OCI-LY7 (cell line): ENCODE measurements at regions not wholly inside any gene's neighbourhood (a gene's known extent, or its start where the extent isn't known, plus 50 kb on each side); places are given as distances from the start of the nearest gene placed in this dataset.

Experiments used
- BruUV-seq: library from RNA; stranded (reverse); fragments of 400-500 nt; replicated peaks from 2 replicates; lab custom pipeline; 2021; lab: Mats Ljungman, UMichigan
- CTCF ChIA-PET: fragments of 300-600 bp; sonication (Branson Sonifier 250); formaldehyde crosslinking; loops from one replicate; lab custom pipeline; 2022; ENCODE audit warnings: antibody characterized with exemption; ENCODE audit not compliant: unreplicated experiment; lab: Charles Lee
- POLR2A ChIA-PET: fragments of 300-600 bp; sonication (Branson Sonifier 250); formaldehyde crosslinking; loops from one replicate; lab custom pipeline; 2022; ENCODE audit warnings: antibody characterized with exemption; lab: Charles Lee
- DNase-seq: peaks from one replicate; pipeline ENCODE4 v3.0.0-alpha.2; 2015; ENCODE audit warnings: low spot score
- H2AFZ ChIP-seq: fragments of 200-600 bp; sonication (generic), shearing (Covaris generic); 2 replicates; pipeline ENCODE4 v1.6.1; 2014; ENCODE audit warnings: mild to moderate bottlenecking, antibody characterized with exemption, low read length, moderate library complexity
- H3K27ac ChIP-seq: fragments of 200-600 bp; sonication (generic); 2 replicates; pipeline ENCODE4 v1.5.1; 2014; ENCODE audit warnings: mixed run types, low read depth, mild to moderate bottlenecking, moderate library complexity, low read length, inconsistent platforms; ENCODE audit not compliant: poor library complexity, severe bottlenecking
- H3K36me3 ChIP-seq: fragments of 200-600 bp; sonication (generic); 2 replicates; pipeline ENCODE4 v1.6.1; 2014; ENCODE audit warnings: mild to moderate bottlenecking, antibody characterized with exemption, low read length, moderate library complexity, mixed read lengths; ENCODE audit not compliant: insufficient read depth
- H3K4me1 ChIP-seq: fragments of 200-600 bp; sonication (generic); 2 replicates; pipeline ENCODE4 v1.5.1; 2014; ENCODE audit warnings: mild to moderate bottlenecking, low read length; ENCODE audit not compliant: insufficient read depth, poor library complexity, severe bottlenecking
- H3K4me2 ChIP-seq: fragments of 200-600 bp; sonication (generic); 2 replicates; pipeline ENCODE4 v1.6.1; 2014; ENCODE audit warnings: mild to moderate bottlenecking, low read length
- H3K4me3 ChIP-seq: fragments of 200-600 bp; sonication (generic); 2 replicates; pipeline ENCODE4 v1.5.1; 2014; ENCODE audit warnings: mild to moderate bottlenecking, low read depth, low read length; ENCODE audit not compliant: poor library complexity, severe bottlenecking
- H3K79me2 ChIP-seq: fragments of 200-600 bp; sonication (generic); 2 replicates; pipeline ENCODE4 v1.6.1; 2016; ENCODE audit warnings: low read depth, mild to moderate bottlenecking, low read length, moderate library complexity, mixed read lengths; ENCODE audit not compliant: insufficient read depth
- H3K9me2 ChIP-seq: fragments of 200-600 bp; sonication (generic); 2 replicates; pipeline ENCODE4 v1.6.1; 2016; ENCODE audit warnings: mild to moderate bottlenecking, low read length, mixed read lengths; ENCODE audit not compliant: insufficient read depth
- H3K9me3 ChIP-seq: fragments of 200-600 bp; sonication (generic); 2 replicates; pipeline ENCODE4 v1.6.1; 2014; ENCODE audit warnings: mild to moderate bottlenecking, mixed run types, low read length, mixed read lengths
- H4K20me1 ChIP-seq: fragments of 200-600 bp; sonication (generic); 2 replicates; pipeline ENCODE4 v1.6.1; 2014; ENCODE audit warnings: mild to moderate bottlenecking, antibody characterized with exemption, low read length, moderate library complexity, mixed read lengths; ENCODE audit not compliant: insufficient read depth
- EZH2phosphoT487 ChIP-seq: fragments of 200-600 bp; sonication (generic); IDR thresholded peaks from 2 replicates; pipeline ENCODE4 v1.6.1; 2018; ENCODE audit warnings: low read depth, borderline replicate concordance, mild to moderate bottlenecking, mixed run types, antibody characterized with exemption, low read length, moderate library complexity, mixed read lengths
- intact Hi-C: fragments of 100-400 bp; cut with micrococcal nuclease; formaldehyde crosslinking; loops from one replicate; pipeline ENCODE4 v1.10.0; 2022; ENCODE audit not compliant: unreplicated experiment
- TF ChIP-seq, protein P1 (sequence below): fragments of 200-600 bp; sonication (generic); conservative IDR thresholded peaks from 2 replicates; pipeline ENCODE4 v1.5.1; 2014; ENCODE audit warnings: mild to moderate bottlenecking, antibody characterized with exemption, low read length, moderate library complexity, mixed read lengths

DNA sequence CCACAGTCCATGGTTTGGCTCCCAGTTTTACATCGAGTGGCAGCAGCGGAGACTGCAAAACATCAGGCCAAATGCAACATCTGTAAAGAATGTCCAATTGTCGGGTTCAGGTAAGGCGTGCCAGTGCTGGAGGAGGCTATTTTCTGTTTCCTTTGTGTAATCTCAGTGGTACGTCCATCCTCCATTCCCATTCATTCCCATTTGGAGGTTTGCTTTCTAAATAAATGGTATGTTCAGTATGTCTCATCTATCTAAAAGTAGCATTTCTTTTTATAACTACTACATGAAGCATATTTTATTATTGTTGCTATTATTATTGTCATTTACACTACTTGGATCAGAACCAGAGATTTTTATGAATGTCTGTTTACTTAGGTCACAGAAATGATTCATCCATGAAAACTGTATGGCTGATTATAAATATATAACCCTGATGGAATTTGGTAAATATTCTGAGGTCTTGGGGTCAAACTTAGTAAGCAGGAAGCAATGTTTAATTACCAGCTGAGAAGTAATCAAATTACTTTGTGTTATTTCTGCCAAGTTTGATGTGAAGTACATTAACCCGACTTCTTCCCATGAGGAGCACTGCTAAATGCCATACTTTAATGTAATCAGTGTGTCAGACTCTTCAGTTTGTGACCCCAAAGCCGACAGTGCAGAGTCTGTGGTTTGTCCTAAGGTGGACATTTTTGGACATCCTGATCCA lies 512.9 kb downstream of the UTRN start:
- BruUV-seq, result no TSS peak
- no peaks in the 10 kb centered on the region for H3K9me3 ChIP-seq
- no peaks in the 10 kb centered on the region for H3K36me3 ChIP-seq
- H3K4me2 ChIP-seq, result no peak overlapping the region
- H3K27ac ChIP-seq, result no peak overlapping the region
- H3K79me2 ChIP-seq, result no peaks in the 10 kb centered on the region
- DNase-seq, result no peak
- no peaks in the 10 kb centered on the region for H4K20me1 ChIP-seq
- no peaks in the 10 kb centered on the region for H3K9me2 ChIP-seq
- CTCF ChIA-PET, result no interaction called here
- TF ChIP-seq EZH2phosphoT487, result no peak
- TF ChIP-seq, protein P1, sequence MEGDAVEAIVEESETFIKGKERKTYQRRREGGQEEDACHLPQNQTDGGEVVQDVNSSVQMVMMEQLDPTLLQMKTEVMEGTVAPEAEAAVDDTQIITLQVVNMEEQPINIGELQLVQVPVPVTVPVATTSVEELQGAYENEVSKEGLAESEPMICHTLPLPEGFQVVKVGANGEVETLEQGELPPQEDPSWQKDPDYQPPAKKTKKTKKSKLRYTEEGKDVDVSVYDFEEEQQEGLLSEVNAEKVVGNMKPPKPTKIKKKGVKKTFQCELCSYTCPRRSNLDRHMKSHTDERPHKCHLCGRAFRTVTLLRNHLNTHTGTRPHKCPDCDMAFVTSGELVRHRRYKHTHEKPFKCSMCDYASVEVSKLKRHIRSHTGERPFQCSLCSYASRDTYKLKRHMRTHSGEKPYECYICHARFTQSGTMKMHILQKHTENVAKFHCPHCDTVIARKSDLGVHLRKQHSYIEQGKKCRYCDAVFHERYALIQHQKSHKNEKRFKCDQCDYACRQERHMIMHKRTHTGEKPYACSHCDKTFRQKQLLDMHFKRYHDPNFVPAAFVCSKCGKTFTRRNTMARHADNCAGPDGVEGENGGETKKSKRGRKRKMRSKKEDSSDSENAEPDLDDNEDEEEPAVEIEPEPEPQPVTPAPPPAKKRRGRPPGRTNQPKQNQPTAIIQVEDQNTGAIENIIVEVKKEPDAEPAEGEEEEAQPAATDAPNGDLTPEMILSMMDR, result no peak
- POLR2A ChIA-PET, result no interaction called here
- no peak overlapping the region for H3K4me3 ChIP-seq
- no peaks in the 10 kb centered on the region for H3K4me1 ChIP-seq
- H2AFZ ChIP-seq, result no peak overlapping the region
- intact Hi-C loops, result no loop called here

DNA sequence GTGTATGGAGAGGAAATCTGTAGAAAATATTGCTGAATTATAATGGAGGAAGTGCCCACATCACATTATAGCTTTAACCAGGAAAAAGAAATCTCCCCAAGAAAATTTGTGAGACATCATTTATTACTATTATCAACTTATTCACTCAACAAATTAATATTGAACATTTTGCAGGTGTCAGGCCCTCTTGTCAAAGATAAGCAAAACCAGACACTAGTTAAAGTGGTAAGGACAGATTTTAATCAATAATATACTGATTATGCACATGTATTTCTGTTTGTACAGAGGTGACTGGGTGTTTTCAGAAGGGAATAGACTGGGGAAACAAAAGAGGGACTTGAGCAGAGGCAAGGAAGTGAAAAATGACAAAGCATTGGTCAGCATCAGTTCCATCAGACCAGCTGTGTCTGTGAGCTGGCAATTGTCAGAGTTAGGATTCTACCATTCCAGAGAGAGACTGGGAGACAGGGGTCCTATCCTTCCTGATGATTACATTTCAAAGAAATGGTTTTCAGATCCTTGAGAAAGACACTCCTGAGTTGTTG lies 519.2 kb downstream of the UTRN start:
- ChIA-PET CTCF (no interaction called here), POLR2A (no interaction called here)
- Histone ChIP-seq H2AFZ (no peak overlapping the region), H3K36me3 (no peaks in the 10 kb centered on the region), H3K4me1 (no peaks in the 10 kb centered on the region), H3K4me3 (no peak overlapping the region), H3K4me2 (no peak overlapping the region), H4K20me1 (no peaks in the 10 kb centered on the region), H3K9me3 (no peaks in the 10 kb centered on the region), H3K27ac (no peak overlapping the region), H3K9me2 (no peaks in the 10 kb centered on the region), H3K79me2 (no peaks in the 10 kb centered on the region)
- no peak for DNase-seq
- TF ChIP-seq, protein P1, result no peak
- TF ChIP-seq EZH2phosphoT487, result no peak
- BruUV-seq, result no TSS peak
- intact Hi-C loops, result no loop called here

DNA sequence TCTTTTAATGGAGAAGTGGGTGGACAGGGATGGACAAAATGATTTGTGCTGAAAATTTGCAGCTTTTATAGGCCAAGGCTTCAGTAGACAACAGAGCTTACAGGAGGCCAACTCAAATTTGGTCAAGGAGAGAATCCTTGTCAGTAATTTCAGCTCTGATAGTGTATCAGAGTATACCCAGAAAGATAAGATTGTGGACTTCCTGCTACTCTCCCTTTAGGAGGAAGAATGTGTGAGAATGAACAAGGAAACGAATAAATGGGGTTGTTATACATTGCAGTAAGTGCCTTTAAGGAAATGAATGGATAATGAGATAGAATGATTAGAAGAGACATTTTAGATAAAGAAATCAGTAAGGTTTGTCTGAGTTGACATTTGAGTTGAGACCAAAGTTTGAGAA lies 519.9 kb downstream of the UTRN start:
- no peaks in the 10 kb centered on the region for H3K9me3 ChIP-seq
- no TSS peak for BruUV-seq

More for the DNA sequence above, 519.9 kb downstream of the UTRN start:
- Histone ChIP-seq H3K4me2 (no peak overlapping the region), H3K36me3 (no peaks in the 10 kb centered on the region), H3K79me2 (no peaks in the 10 kb centered on the region), H3K4me1 (no peaks in the 10 kb centered on the region), H3K27ac (no peak overlapping the region), H3K4me3 (no peak overlapping the region), H4K20me1 (no peaks in the 10 kb centered on the region), H3K9me2 (no peaks in the 10 kb centered on the region), H2AFZ (no peak overlapping the region)
- TF ChIP-seq, protein P1, result no peak
- TF ChIP-seq EZH2phosphoT487, result no peak
- POLR2A ChIA-PET, result no interaction called here
- intact Hi-C loops, result no loop called here
- CTCF ChIA-PET, result no interaction called here
- DNase-seq, result no peak
